Spinal cord (tissue), 9 donors: ENCODE measurements at regions not wholly inside any gene's neighbourhood (a gene's known extent, or its start where the extent isn't known, plus 50 kb on each side); places are given as distances from the start of the nearest gene placed in this dataset.

Source experiments
- DNase-seq, 6 donors: peaks; one replicate each; pipeline versions ENCODE4 v3.0.0 to v3.0.0-alpha.2; 2013 to 2015; ENCODE audit warnings: low spot score in 6 of 6, low read depth in 4 of 6
- H3K27ac ChIP-seq: one replicate; pipeline ENCODE4 v1.5.1; 2013; ENCODE audit warnings: low read depth, low read length, control low read depth
- H3K27me3 ChIP-seq: one replicate; pipeline ENCODE4 v1.6.1; 2013; ENCODE audit warnings: low read length; ENCODE audit not compliant: control insufficient read depth, insufficient read depth
- H3K36me3 ChIP-seq: one replicate; pipeline ENCODE4 v1.6.1; 2013; ENCODE audit warnings: low read length; ENCODE audit not compliant: control insufficient read depth, insufficient read depth
- H3K4me1 ChIP-seq: one replicate; pipeline ENCODE4 v1.6.1; 2013; ENCODE audit warnings: low read length; ENCODE audit not compliant: control insufficient read depth, insufficient read depth
- H3K4me3 ChIP-seq: one replicate; pipeline ENCODE4 v1.5.1; 2013; ENCODE audit warnings: low read depth, low read length, control low read depth
- H3K9me3 ChIP-seq: one replicate; pipeline ENCODE4 v1.6.1; 2013; ENCODE audit warnings: low read length; ENCODE audit not compliant: control insufficient read depth, insufficient read depth
- WGBS: methylation state at CpG from one replicate; pipeline ENCODE4 v1.1.5; 2013; ENCODE audit warnings: missing lambda C conversion rate; ENCODE audit not compliant: insufficient coverage; 5-methylcytosine and 5-hydroxymethylcytosine counted together
- donor health status: healthy.

DNA sequence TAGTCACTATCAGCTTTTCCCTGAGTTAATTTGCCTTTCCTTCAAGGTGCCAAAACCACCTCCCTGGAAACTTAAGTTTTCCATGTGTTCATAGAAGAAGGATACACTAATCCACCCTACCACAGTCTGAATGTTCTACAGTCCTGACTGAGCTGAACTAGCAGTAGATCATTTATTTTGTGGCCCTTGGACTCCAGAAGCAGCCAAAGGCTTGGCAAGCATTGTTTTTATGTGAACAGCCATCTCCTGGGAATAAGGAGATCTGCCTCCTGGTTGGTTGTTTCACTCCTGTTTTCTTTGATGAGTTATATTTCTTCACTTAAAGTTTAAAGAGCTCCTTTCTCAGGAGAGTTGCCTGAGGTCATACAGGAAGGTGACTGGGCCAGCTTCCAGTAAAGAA lies 634.6 kb upstream of the SOX9 start:
- Histone ChIP-seq H3K36me3 (no peaks in the 10 kb centered on the region), H3K27me3 (no peaks in the 10 kb centered on the region), H3K9me3 (no peaks in the 10 kb centered on the region), H3K27ac (no peak overlapping the region), H3K4me3 (no peak overlapping the region), H3K4me1 (no peaks in the 10 kb centered on the region)
- DNase-seq: no peak

GRCh38 chr17:71488851-71489250 lies 632.0 kb upstream of the SOX9 start:
- Histone ChIP-seq H3K4me3 (no peak overlapping the region), H3K27me3 (no peaks in the 10 kb centered on the region), H3K27ac (no peak overlapping the region), H3K4me1 (no peaks in the 10 kb centered on the region), H3K36me3 (no peaks in the 10 kb centered on the region), H3K9me3 (no peaks in the 10 kb centered on the region)
- no peak for DNase-seq

DNA sequence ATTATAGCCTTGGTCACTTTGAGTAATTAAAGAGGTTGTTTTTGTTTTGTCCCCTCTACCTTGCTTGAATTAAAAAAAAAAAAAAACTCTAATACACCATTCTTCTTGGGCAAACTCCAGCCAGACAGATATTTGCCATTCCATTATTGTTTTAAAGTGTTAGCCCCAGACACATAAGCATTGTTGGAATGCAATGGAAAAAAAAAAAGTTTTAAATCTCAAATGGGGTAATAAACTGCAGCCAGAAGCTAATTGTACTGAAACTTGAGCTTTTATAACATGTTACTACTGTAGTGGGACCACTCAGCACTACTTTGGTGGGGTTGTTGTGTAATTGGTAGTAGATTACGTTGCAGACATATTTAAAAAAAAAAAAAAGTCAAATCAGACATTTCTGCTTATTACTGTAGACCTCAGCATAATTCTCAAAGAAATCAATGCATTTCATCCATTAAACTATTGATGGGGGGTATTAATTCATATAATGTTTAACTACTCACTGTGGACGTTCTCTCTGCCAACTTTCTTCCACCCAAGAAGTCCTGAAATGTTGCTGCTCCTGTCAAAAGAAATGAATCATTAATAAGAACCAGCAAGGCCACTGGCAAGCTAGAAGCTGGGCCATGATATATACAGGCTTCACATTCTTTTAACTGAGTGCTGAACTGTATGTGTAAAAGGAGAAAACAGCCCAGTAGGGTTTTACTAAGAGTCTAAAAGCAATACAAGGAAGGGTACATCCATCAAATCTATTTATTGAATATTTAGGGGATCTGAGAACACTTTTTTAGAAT lies 626.6 kb upstream of the SOX9 start:
- Histone ChIP-seq H3K9me3 (no peaks in the 10 kb centered on the region), H3K27ac (no peak overlapping the region), H3K4me3 (no peak overlapping the region), H3K36me3 (no peaks in the 10 kb centered on the region), H3K27me3 (no peaks in the 10 kb centered on the region), H3K4me1 (no peaks in the 10 kb centered on the region)
- DNase-seq: peak in 1 of 6 donors; percentile 86
- no CpG with 5 or more reads among the region's 2 CpGs for WGBS

GRCh38 chr17:71495420-71495819 lies 625.4 kb upstream of the SOX9 start:
- no peak overlapping the region for H3K4me3 ChIP-seq
- no peaks in the 10 kb centered on the region for H3K9me3 ChIP-seq
- H3K4me1 ChIP-seq: no peaks in the 10 kb centered on the region
- H3K36me3 ChIP-seq: no peaks in the 10 kb centered on the region
- H3K27ac ChIP-seq: no peak overlapping the region
- no peaks in the 10 kb centered on the region for H3K27me3 ChIP-seq
- no peak for DNase-seq

DNA sequence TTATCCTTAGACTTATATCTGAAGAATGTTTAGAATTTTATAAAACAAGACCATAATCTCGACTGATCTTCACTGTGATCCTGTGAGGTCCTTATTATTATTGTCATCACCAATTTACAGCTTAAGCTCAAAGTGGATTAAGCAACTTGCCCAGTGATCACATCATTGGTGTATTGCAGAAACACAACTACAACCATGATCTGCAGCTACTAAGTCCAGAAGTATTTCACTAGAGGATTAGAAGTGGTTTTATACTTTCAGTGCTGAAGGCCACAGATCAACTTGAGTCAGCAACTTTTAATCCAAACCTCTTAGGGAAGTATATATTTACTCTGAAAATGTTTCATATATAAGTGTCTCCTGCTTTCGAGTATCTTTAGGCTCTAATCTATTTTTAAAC lies 624.3 kb upstream of the SOX9 start:
- DNase-seq: no peak
- Histone ChIP-seq H3K4me1 (no peaks in the 10 kb centered on the region), H3K4me3 (no peak overlapping the region)

DNA sequence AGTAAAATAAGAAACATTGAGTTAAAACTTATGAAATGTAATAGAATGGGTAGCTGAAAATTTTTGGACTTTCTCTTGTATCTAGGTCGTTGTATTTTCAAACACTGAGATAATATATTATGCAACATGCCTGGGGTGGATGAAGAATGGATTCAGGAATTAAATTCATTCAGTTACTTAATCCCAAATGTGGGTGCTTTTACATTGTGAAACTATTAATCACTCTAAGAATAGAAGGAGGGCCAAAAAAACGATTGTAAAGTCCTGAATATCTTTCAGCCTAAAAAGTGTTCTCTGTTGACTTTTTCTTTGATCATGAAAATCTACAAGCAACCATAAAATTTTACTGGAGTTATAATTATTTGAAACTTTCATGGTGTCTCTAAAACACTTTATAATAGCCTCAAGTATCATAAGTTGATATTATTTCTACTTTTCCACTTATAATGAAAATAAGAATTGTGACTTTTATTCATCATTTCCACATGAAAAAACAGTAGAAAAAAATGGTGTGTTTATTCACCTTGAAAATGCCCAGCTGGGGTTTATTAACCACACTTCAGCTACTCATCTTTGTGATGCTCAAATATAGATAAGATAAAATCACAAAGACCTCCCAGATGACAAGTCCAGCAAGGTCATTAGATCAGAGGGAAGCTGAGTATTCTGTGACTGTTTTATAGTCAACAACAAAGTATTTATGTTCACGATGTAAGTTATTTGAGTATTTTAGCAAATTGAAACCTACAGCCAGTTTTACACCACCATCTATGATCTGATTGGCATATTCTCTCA lies 619.9 kb upstream of the SOX9 start:
- no CpG with 5 or more reads among the region's 3 CpGs for WGBS
- Histone ChIP-seq H3K9me3 (no peaks in the 10 kb centered on the region), H3K4me1 (no peaks in the 10 kb centered on the region), H3K27ac (no peak overlapping the region), H3K4me3 (no peak overlapping the region), H3K27me3 (no peaks in the 10 kb centered on the region), H3K36me3 (no peaks in the 10 kb centered on the region)
- DNase-seq: no peak

More for the DNA sequence above, 624.3 kb upstream of the SOX9 start:
- no peaks in the 10 kb centered on the region for H3K9me3 ChIP-seq
- H3K36me3 ChIP-seq: no peaks in the 10 kb centered on the region
- no CpG with 5 or more reads among the region's 2 CpGs for WGBS
- H3K27me3 ChIP-seq: no peaks in the 10 kb centered on the region
- H3K27ac ChIP-seq: no peak overlapping the region

- Histone ChIP-seq H3K4me1 (no peaks in the 10 kb centered on the region), H3K27ac (no peak overlapping the region), H3K36me3 (no peaks in the 10 kb centered on the region), H3K4me3 (no peak overlapping the region), H3K27me3 (no peaks in the 10 kb centered on the region), H3K9me3 (no peaks in the 10 kb centered on the region)
- no peak for DNase-seq
- no CpG with 5 or more reads among the region's 1 CpG for WGBS
These were observed 619.1 kb upstream of the SOX9 start for GRCh38 chr17:71501711-71502110.

DNA sequence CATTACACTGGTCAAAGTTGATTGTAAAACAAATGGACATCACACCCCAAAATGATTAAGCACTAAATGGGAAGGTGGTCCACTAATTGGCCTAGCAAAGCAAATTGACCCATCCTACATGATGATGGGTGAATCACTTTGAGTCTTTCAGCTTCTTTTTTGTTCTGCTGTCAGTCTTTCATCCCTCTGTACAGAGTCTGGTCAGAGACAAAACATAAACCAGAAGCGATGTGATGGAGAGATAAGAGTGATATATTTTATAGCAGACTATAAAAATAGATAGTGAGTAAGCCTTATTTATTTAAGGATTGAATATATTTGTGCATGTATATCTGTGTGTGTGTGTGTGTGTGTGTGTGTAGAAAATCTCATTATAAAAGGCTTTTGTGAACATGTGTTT lies 618.4 kb upstream of the SOX9 start:
- Histone ChIP-seq H3K4me3 (no peak overlapping the region), H3K36me3 (no peaks in the 10 kb centered on the region), H3K4me1 (no peaks in the 10 kb centered on the region), H3K27ac (no peak overlapping the region), H3K27me3 (no peaks in the 10 kb centered on the region), H3K9me3 (no peaks in the 10 kb centered on the region)
- DNase-seq: no peak
- WGBS: no CpG with 5 or more reads among the region's 1 CpG

DNA sequence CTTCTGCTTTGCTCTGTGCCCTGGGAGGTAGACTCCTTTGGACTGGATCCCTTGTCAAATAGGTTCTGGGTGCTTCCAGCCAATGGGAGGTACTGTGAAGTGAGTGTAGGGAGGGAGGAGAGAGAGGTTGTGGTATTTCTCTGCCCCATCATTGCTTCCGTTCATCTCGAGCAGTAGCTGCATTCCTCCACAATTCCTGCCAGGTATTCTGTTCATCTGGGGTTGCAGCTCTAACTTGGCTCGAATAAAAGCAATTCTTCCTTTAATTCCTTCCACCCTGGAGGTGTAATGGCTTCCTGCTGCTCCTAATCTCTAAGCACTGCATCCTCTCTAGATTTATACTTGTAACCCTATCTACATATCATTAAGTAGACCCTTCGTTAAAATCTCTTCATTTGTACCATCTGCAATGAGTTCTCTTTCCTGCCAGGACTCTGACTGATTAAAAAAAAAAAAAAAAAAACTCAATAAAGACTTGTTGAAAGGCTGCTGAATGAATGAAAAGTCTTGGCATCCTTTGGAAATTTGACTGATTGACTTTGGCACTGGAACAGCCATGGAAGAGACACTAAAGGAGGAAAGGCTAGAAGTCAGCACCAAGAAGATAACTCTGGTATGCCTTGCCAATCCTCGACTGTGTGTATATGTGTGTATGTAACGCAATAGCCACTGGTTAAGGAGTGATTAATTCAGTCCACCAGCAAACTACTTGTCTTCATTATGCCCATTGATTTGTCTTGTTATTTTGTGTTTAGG lies 616.9 kb upstream of the SOX9 start:
- Histone ChIP-seq H3K4me1 (no peaks in the 10 kb centered on the region), H3K27ac (no peak overlapping the region), H3K27me3 (no peaks in the 10 kb centered on the region), H3K9me3 (no peaks in the 10 kb centered on the region), H3K4me3 (no peak overlapping the region), H3K36me3 (no peaks in the 10 kb centered on the region)
- DNase-seq: peak in 2 of 6 donors; percentile 31 to 84
- 31% methylated on average over 2 of the region's 6 CpGs for WGBS
